ENCODE measurements at regions not wholly inside any gene's neighbourhood (a gene's known extent, or its start where the extent isn't known, plus 50 kb on each side); places are given as distances from the start of the nearest gene placed in this dataset.

GRCh38 chr4:170491981-170492380, 402.2 kb upstream of the AADAT start:
- no peak overlapping the region for H3K27ac ChIP-seq (ENCODE audit: low read length)
- no peaks in the 10 kb centered on the region for H3K9me3 ChIP-seq (ENCODE audit: low read length)
- H3K4me3 ChIP-seq (ENCODE audit: low read length): no peak overlapping the region
- no peaks in the 10 kb centered on the region for H3K27me3 ChIP-seq (ENCODE audit: insufficient read depth, low read depth, low read length)
- H3K9me2 ChIP-seq (ENCODE audit: insufficient read depth, low read length): no peaks in the 10 kb centered on the region
- H4K20me1 ChIP-seq (ENCODE audit: insufficient read depth): no peaks in the 10 kb centered on the region
- H3F3A ChIP-seq (ENCODE audit: insufficient read depth, low read length, poor library complexity, severe bottlenecking): no peaks in the 10 kb centered on the region
- H3K9ac ChIP-seq (ENCODE audit: low read length): no peak overlapping the region
- H3K79me2 ChIP-seq (replicated peaks; ENCODE audit: insufficient read depth, low read length): no peaks in the 10 kb centered on the region
- H3K36me3 ChIP-seq (ENCODE audit: insufficient read depth, low read length): no peaks in the 10 kb centered on the region
- no peak overlapping the region for H3K4me2 ChIP-seq (ENCODE audit: low read length)
- no peak overlapping the region for H2AFZ ChIP-seq (ENCODE audit: low read depth, low read length)
- TF ChIP-seq CTCF (IDR thresholded peaks at IDR 0.05; ENCODE audit: poor library complexity, severe bottlenecking) (no peak), MXI1 (conservative IDR thresholded peaks at IDR 0.05; ENCODE audit: poor library complexity, severe bottlenecking) (no peak), TAF1 (IDR thresholded peaks at IDR 0.05; ENCODE audit: low read depth) (no peak), RAD21 (conservative IDR thresholded peaks at IDR 0.05) (no peak), REST (IDR thresholded peaks at IDR 0.05; ENCODE audit: borderline replicate concordance) (no peak), SMC3 (conservative IDR thresholded peaks at IDR 0.05; ENCODE audit: poor library complexity) (no peak), POLR2AphosphoS5 (IDR thresholded peaks at IDR 0.05) (no peak), EP300 (conservative IDR thresholded peaks at IDR 0.05; ENCODE audit: poor library complexity, severe bottlenecking) (no peak), EZH2 (IDR thresholded peaks at IDR 0.05; ENCODE audit: borderline replicate concordance, insufficient read depth, low read length, poor library complexity, severe bottlenecking) (no peak)

GRCh38 chr4:170476351-170476750, 386.6 kb upstream of the AADAT start:
- Histone ChIP-seq H3K27me3 (ENCODE audit: insufficient read depth, low read depth, low read length) (no peaks in the 10 kb centered on the region), H4K20me1 (ENCODE audit: insufficient read depth) (no peaks in the 10 kb centered on the region), H3K27ac (ENCODE audit: low read length) (no peak overlapping the region), H3K9me3 (ENCODE audit: low read length) (no peaks in the 10 kb centered on the region), H3F3A (ENCODE audit: insufficient read depth, low read length, poor library complexity, severe bottlenecking) (no peaks in the 10 kb centered on the region), H3K9ac (ENCODE audit: low read length) (no peak overlapping the region), H3K4me3 (ENCODE audit: low read length) (no peak overlapping the region), H2AFZ (ENCODE audit: low read depth, low read length) (no peak overlapping the region), H3K4me2 (ENCODE audit: low read length) (no peak overlapping the region), H3K9me2 (ENCODE audit: insufficient read depth, low read length) (no peaks in the 10 kb centered on the region), H3K79me2 (replicated peaks; ENCODE audit: insufficient read depth, low read length) (no peaks in the 10 kb centered on the region), H3K36me3 (ENCODE audit: insufficient read depth, low read length) (no peaks in the 10 kb centered on the region)
- TF ChIP-seq TAF1 (IDR thresholded peaks at IDR 0.05; ENCODE audit: low read depth): no peak
- no peak for TF ChIP-seq EZH2 (IDR thresholded peaks at IDR 0.05; ENCODE audit: borderline replicate concordance, insufficient read depth, low read length, poor library complexity, severe bottlenecking)
- no peak for TF ChIP-seq REST (IDR thresholded peaks at IDR 0.05; ENCODE audit: borderline replicate concordance)
- TF ChIP-seq SMC3 (conservative IDR thresholded peaks at IDR 0.05; ENCODE audit: poor library complexity): no peak
- TF ChIP-seq MXI1 (conservative IDR thresholded peaks at IDR 0.05; ENCODE audit: poor library complexity, severe bottlenecking): no peak
- TF ChIP-seq CTCF (IDR thresholded peaks at IDR 0.05; ENCODE audit: poor library complexity, severe bottlenecking): no peak
- no peak for TF ChIP-seq EP300 (conservative IDR thresholded peaks at IDR 0.05; ENCODE audit: poor library complexity, severe bottlenecking)
- TF ChIP-seq POLR2AphosphoS5 (IDR thresholded peaks at IDR 0.05): no peak
- no peak for TF ChIP-seq RAD21 (conservative IDR thresholded peaks at IDR 0.05)
